ENCODE measurements at regions not wholly inside any gene's neighbourhood (a gene's known extent, or its start where the extent isn't known, plus 50 kb on each side); places are given as distances from the start of the nearest gene placed in this dataset.

DNA sequence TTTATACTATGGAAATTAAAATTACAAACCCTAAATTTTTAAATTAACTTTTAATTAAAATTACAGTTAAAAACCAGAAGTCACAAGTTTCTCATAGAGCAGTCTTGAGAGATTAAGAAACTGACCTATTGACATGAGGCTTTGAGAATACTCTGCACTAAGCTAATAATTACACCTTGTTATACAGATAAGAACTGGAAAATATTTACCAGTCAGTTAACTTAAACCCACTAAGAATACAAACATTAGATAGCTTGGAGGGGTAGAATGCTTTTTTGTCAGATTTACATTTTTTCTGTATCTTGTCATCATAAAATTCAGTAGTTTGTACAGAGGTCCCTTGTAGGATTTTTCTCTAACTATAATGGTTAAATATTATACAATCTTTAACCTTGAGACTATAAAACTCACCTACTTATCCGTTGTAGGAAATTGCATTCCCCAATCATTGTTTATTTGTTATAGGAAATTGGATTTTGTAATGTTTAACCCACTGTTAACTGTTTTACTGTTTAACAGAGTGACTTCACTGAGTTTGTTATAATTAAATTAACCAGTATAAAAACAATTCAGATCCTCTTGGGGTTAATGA lies 219.7 kb upstream of the PKDCC start:
- TF ChIP-seq CTCF (IDR thresholded peaks at IDR 0.05) = no peak
- TF ChIP-seq EZH2 (IDR thresholded peaks at IDR 0.05) = no peak

Data from neural progenitor cell (in vitro differentiated cells).